NCI-H526 (cell line): ENCODE measurements at regions not wholly inside any gene's neighbourhood (a gene's known extent, or its start where the extent isn't known, plus 50 kb on each side); places are given as distances from the start of the nearest gene placed in this dataset.
A peak's percentile ranks its signal among the peaks of the same experiment; 100 is the strongest.

Experiments used
- DNase-seq, 2 experiments: peaks; one replicate each; lab custom pipeline; 2025; lab: John Stamatoyannopoulos, UW

DNA sequence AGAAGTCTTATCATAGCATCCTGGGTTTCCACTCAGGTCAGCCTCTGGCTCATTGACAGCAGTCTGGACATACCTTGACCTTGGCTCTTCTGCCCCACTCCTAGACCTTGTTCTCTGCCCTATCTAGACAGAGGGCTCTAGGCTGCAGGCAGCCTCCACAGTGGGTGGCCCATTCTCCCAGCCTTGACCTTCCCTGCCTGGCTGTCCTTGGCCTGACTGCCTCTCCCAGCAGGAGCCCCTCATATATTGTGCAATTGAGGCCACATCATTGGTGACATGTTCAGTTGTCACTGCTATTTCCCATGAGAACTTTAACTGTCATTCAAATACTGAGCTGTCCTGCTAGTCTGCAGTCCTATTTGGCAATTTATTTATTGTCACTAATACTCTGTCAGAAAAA is 503.4 kb downstream of the PLXNA4 start:
- no peak for DNase-seq

GRCh38 chr7:132072165-132072564 is 504.1 kb downstream of the PLXNA4 start:
- no peak for DNase-seq

DNA sequence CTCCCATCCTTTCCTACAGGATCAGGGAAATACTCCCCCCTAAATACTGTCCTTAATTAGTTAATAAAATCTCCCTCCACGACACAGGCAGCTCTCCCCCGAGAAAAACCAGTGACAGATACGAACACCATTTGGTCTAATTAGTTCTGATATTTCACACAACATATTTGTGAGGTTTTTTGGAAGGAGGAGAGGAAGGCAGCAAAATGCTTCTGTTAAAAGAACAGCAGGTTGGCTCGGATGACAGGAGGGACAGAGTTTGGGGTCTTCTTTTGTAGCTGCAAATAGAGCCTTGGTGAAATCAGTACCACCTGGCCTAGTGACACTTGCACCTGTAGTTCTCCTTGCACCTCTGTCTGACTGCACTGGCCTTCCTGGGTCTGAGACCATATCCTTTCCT is 507.0 kb downstream of the PLXNA4 start:
- DNase-seq: no peak

GRCh38 chr7:132066761-132067171 is 509.5 kb downstream of the PLXNA4 start:
- DNase-seq: no peak

DNA sequence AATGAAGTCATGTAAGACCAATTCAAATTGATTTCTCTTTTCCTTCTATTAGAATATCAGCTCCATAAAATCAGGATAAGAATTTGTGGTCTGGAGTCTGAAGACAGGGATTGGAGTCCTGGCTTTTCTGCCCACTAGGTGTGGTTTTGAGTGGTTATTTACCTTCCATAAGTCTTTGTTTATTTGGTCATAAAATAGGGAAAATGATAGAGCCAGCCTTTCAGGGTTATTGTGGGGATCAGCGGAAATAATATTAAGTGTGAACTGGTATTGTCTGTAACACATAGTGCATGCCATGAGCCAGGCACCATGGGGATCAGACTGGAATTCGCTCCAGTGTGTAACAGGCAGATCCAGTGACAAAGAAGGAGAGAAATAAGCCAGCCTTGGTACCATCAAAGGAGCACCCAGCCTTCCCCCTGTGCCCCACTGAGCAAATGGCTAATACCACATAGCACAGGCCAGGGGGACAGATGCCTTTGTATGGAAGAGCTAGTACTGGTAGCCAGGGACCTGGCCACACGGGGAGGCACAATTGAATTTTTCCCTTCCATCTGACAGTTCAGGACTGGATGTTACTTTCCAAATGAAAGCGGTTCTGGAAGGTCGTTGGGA is 509.7 kb upstream of the PODXL start:
- DNase-seq: no peak

DNA sequence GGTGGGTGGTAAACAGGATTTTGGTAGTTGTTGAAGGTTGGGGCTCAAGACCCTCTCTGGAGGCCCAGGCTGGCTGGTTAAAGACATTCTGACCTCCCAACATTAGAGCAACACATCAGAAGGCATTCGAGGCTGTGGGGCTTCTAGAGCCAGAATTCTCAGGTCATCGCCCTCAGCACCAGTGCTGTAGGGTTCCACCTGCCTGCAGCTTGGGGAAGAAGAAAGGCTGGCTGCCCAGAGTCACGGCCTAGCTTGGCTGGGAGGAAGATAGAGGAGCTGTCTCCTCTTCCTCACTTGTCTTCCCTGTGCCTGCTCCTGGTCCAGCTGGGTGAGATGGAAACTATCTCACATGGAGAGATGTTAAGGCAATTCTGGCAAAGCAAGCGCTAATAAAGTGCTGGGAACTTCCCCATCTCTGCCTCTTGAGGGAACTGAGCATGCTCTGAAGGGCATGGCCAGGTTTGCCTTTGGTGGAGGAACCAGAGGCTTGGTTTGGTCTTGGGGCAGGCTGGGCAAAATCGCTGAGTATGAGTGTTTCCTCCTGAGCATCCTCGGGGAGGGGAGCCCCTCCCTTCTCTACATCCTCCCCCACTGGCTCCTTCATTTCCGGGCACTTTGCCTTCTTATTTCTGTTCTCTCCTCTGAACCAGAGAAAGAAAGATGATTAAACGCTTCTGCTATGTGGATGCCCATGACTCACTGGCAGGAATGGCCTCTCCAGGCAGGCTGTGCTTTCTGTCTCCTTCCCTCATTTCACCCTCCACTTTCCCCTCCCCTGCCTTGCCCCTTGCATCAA is 509.0 kb upstream of the PODXL start:
- DNase-seq: no peak

- no peak for DNase-seq
Measured at GRCh38 chr7:132063800-132064199, 507.4 kb upstream of the PODXL start.

DNA sequence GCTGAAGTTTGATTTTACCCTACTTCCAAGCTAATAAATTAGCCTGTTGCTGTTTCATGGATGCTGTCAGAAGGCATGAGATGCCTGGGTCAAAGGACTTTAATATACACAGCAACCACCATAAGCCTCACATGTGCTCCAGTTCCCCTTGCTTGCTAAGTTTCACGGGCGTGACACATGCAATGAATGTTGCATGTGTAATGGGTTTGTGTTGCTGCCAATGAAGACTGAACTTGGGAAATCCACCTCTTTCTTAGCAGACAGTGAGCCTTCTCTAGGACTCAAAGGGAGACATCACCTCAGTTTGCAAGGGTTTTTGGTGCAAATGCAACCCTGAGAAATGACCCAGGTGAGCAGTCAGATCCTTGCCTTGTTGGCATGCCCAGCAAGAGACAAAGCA is 505.5 kb upstream of the PODXL start:
- DNase-seq: no peak

GRCh38 chr7:132059141-132059540 is 502.7 kb upstream of the PODXL start:
- no peak for DNase-seq

DNA sequence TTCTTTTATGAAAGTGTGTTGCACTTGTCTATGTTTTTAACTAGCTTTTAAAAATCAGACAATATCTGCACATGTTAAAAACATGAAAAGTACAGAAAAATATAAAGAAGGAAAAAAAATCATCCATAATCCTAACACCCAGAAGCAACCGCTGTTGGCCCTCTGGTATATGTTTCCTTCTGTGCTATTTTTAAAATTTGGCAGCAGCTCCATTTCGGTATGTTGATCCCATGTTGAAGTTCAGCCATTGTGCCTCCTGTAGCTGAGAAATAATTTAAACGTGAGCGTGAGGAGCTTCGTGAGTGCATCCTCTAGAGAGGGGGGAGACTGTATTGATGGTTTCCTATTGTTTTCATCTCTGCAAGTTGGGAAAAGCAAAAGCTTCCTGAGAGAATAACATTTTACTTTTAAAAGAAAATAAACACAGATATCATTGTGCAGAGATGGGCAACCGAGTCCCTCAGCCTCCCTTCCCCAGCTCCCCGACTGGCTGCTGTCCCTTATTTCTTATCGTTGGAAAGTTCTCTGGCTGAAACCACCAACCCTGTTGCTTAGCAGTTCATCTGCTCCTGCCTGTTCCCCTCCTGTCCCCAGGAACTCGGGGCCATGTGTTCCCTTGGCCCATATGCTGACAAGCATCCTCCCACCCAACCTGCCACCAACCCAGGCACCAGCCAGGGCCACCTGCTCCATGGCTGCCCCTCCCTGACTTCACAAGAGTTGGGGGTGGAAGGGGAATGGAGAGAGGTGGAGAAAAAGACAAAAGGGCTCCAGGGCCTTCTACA is 499.1 kb upstream of the PODXL start:
- no peak for DNase-seq

DNA sequence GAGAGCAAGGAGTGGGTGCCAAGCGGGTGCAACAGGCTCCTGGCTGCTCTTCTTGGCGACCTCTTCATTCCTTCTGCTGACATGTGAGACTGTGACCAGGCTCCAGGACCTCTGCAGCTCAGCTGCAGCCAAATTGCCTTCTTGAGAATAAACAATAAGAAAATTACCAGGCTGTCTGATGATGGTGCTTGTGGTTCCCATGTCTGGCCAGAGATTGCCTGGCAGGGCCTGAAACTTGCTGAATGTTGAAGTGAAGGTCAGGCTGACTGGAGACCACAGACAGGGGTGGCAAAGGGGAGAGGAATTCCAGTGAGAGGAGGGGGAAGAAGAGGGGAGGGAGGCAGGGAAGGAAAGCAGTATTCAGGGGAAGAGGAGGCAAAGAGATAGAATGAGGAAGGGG is 497.4 kb upstream of the PODXL start:
- no peak for DNase-seq

DNA sequence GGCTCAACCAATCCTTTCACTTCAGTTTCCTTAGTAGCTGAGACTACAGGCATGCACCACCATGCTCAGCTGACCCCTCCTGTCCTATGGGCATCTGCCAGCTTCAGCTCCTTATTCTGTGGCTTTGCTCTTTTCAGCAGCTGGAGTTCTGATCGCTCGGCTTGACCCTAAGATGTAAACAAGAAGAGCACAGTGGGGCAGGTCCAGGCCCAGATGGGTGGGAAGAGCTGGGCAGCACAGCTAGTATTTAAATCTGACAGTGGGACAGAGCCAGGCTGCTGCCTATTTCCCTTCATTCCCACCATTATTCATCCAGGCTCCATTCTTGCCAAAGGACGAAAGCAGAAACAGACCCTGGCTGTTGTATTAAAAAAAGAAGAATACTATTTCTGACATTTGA is 494.9 kb upstream of the PODXL start:
- DNase-seq: no peak

DNA sequence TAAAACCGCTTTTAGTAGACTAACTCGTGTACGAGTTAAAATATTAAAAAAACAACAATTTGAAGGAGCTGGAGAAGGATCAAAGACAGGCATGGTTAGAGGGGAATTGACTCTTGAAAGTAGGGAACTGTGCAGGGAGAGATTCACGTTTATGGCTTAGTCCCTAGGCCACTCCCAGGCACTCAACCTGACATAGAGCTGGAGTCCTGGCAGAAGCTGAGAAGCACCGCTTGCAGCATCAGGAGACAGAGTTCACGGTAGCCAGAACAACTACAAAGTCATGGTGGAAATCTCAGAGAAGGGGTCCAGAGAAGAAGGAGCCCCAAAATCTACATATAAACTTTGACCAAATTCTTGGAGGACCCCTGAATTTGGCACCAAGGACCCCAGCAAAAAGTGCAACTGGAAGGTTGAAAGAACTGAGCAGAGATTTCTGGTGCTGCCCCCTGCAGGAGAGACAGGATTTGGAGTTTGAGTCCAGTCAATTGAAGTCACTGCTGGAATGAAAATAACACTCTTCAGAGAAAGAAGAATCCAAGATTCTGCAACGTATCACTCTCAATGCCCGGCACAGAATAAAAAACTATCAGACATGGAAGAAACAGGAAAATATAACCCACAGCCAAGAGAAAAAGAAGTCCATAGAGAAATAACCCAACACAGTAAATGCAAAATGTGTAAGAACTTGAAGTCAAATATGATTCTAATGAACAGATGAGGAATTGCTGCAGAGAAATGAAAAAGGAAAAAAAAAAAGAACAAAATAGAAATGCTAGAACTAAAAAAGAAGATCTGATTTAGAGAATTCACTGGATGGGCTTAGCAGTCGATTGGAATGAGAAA is 493.3 kb upstream of the PODXL start:
- peak in 1 of 2 experiments; percentile 41 for DNase-seq

DNA sequence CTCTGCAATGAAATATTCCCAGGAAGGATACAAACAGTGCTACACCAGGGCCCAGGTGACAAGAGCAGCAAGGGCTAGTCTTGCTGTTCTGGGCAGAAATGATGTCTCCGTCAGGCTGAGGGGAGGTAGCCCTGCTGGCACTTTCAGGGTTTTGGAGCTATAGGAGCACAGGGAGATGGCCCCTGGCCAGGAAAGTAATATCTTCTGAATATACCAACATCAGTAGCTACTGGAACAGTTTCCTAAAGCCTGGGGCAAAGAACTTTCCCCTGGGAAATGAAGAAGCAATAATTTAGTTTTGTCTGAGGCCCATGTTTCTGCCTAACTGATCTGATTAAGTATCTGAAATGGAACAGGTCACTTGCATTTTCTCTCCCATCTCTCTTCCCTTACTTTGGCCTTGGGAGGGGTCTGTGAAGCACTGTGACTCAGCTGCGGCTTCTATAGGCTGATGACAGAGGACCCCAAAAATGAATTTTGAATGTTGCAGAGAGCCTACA is 489.1 kb upstream of the PODXL start:
- DNase-seq: no peak

DNA sequence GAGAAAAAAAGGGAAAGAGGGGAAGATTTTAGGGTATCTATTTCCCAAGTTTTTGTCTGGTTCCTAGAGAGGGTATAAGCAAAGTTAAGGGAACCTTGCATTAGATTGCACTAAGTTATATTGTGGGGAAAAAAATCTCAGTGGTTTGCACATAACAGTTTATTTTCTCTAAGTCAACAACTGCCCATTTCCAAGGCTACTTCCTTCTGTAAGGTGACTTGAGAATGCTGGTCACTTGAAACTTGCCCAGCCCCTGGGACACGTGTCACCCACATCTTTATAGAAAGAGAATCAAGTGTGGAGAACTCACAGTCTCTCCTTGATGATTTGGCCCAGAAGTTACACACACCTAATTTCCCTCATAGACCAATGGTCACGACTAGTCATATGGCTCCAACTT is 488.6 kb upstream of the PODXL start:
- DNase-seq: no peak

DNA sequence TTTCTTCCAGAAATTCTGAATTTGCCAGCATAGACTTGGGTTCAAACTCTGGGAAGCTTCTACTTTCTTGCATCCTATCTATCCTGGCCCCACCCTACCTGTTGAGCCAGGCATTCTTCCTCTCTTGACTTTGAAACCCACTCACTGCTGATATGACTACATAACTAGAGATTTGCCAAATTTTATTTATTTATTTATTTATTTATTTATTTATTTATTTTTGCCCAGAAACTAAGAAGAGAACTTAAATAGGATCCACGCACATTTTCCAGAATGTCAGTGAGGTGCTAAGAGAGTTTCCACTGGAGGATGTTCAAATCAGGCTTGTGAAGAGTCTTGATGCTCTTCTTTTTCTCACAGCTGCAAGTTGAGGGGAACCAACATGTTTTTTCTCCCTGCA is 487.8 kb upstream of the PODXL start:
- DNase-seq: no peak

DNA sequence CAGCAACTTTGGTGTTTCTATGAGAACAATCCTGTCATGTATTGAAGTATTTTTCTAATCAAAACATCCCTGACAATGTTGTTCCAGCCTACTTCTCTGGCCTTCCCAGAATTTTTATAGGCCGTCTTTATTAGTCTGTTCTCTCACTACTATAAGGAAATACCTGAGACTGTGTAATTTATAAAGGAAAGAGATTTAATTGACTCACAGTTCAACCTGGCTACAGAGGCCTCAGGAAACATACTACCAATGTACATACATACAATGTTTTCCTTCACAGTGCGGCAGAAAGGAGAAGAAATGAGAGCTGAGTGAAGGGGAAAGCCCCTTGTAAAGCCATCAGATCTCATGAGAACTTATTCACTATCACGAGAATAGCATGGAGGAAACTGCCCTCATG is 484.7 kb upstream of the PODXL start:
- no peak for DNase-seq

GRCh38 chr7:132035517-132036362 is 479.3 kb upstream of the PODXL start:
- DNase-seq: peak in 1 of 2 experiments; percentile 33

GRCh38 chr7:132034748-132035416 is 478.5 kb upstream of the PODXL start:
- DNase-seq: no peak

GRCh38 chr7:132030883-132031282 is 474.5 kb upstream of the PODXL start:
- DNase-seq: no peak
